ENCODE measurements at regions not wholly inside any gene's neighbourhood (a gene's known extent, or its start where the extent isn't known, plus 50 kb on each side); places are given as distances from the start of the nearest gene placed in this dataset.

DNA sequence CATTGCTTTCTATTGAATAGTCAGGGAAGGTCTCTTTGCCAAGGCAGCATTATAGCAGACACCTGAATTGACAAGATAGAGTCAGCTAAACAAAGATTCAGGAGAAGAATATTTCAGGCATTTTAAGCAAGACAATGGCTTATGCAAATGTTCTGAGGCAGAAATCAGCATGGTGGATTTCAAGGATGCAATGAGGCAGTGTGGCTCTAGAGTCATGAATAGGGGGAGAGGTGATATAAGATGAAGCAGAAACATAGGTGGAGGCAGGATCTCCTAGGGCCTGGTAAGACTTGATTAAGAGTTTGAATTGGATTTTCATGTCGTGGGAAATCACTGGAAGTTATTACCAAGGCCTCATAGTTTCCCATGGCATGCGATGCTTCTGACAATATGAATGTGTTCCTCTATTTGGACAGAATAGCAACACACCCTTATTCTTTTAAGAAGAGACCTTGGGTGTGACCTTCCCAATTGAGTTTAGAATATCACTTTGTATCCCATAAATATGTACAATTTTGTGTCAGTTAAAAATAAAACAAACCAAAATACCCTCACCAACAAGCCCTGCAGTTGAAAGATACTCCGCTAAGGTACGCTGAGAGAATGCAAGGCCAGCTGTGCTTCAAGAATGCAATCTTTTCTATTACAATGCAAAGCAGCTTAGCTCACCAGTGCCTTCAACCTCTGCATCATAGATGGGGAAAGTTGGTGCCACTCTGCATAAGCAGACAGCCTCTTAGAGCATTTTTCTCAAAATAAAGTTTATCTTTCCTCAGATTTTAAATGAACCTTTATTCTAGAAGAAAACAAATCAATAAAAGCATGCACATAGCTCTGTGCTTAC is 139.6 kb upstream of the SALL1 start:
- CTCF ChIA-PET, result no interaction called here
- TF ChIP-seq, protein P1, sequence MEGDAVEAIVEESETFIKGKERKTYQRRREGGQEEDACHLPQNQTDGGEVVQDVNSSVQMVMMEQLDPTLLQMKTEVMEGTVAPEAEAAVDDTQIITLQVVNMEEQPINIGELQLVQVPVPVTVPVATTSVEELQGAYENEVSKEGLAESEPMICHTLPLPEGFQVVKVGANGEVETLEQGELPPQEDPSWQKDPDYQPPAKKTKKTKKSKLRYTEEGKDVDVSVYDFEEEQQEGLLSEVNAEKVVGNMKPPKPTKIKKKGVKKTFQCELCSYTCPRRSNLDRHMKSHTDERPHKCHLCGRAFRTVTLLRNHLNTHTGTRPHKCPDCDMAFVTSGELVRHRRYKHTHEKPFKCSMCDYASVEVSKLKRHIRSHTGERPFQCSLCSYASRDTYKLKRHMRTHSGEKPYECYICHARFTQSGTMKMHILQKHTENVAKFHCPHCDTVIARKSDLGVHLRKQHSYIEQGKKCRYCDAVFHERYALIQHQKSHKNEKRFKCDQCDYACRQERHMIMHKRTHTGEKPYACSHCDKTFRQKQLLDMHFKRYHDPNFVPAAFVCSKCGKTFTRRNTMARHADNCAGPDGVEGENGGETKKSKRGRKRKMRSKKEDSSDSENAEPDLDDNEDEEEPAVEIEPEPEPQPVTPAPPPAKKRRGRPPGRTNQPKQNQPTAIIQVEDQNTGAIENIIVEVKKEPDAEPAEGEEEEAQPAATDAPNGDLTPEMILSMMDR (IDR thresholded peaks at IDR 0.05; ENCODE audit: unreplicated experiment), result no peak
- Mint-ChIP-seq H3K27ac (ENCODE audit: unreplicated experiment) (no peak overlapping the region), H3K4me1 (ENCODE audit: low read depth, unreplicated experiment) (no peaks in the 10 kb centered on the region), H3K4me3 (ENCODE audit: low read depth, unreplicated experiment) (no peak overlapping the region), H3K27me3 (ENCODE audit: unreplicated experiment) (no peaks in the 10 kb centered on the region), H3K9me3 (ENCODE audit: low read depth, unreplicated experiment) (peaks cover 7% of the 10 kb centered on the region), H3K36me3 (ENCODE audit: insufficient read depth, unreplicated experiment) (no peaks in the 10 kb centered on the region)
- intact Hi-C loops (cut with micrococcal nuclease; ENCODE audit: unreplicated experiment), result no loop called here
- BruUV-seq (replicated peaks), result no TSS peak
- DNase-seq, result no peak

DNA sequence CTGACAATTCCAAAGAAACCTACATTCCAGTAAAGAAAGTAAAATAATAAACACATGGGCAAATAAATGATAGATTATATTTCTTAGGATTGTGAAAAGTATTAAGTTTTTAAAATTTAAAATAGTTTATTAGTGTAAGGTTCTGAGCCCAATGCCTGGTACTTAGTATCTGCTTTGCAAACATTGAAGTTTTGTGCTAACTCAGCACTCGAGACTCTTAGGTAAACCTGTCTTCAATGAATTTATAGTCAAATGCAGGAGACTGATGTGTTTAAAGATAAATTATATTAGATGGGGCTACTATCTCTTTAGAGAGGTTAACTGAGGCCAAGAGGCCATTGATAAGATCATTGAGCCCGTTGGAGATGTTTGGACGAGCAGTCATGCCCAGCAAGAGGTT is 138.3 kb upstream of the SALL1 start:
- Mint-ChIP-seq H3K9me3 (ENCODE audit: low read depth, unreplicated experiment) (peaks cover 4% of the 10 kb centered on the region), H3K4me1 (ENCODE audit: low read depth, unreplicated experiment) (no peaks in the 10 kb centered on the region), H3K27ac (ENCODE audit: unreplicated experiment) (no peak overlapping the region), H3K27me3 (ENCODE audit: unreplicated experiment) (peaks cover 2% of the 10 kb centered on the region), H3K36me3 (ENCODE audit: insufficient read depth, unreplicated experiment) (no peaks in the 10 kb centered on the region), H3K4me3 (ENCODE audit: low read depth, unreplicated experiment) (no peak overlapping the region)
- no peak for DNase-seq
- intact Hi-C loops (cut with micrococcal nuclease; ENCODE audit: unreplicated experiment), result no loop called here
- TF ChIP-seq, protein P1 (IDR thresholded peaks at IDR 0.05; ENCODE audit: unreplicated experiment), result no peak
- CTCF ChIA-PET, result no interaction called here
- no TSS peak for BruUV-seq (replicated peaks)

DNA sequence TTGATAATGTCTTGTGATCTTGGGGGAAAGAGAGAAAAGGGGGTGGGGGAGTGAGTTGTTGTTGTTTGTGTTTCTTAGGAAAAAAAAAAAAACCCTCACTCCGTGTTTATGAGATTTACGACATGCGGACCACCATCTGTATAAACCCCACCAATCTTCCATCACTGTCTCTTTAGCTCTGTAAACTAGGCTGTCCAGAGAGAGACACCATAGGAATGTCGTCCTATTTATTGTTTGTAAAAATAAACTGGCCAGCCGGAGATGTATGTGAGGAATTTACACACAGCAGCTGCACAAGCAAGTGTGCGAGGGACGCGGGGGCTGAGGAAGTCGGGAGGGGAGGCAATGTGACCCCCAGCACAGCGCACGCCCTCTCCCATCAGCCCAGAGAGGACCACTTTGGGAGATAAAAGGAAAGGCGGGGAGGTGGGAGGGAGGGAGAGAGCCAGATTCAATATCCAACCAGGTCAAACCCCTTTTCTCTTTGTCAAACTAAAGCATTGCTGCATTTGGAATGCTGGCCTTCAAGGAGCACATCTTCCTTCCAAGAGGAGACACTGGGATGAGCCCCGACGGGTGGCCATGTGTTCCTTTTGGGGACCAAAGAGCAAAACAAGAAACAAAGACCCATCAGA is 136.2 kb upstream of the SALL1 start:
- H3K9me3 Mint-ChIP-seq (ENCODE audit: low read depth, unreplicated experiment), result peaks cover 4% of the 10 kb centered on the region
- no peaks in the 10 kb centered on the region for H3K36me3 Mint-ChIP-seq (ENCODE audit: insufficient read depth, unreplicated experiment)
- no peak overlapping the region for H3K27ac Mint-ChIP-seq (ENCODE audit: unreplicated experiment)
- no peaks in the 10 kb centered on the region for H3K4me1 Mint-ChIP-seq (ENCODE audit: low read depth, unreplicated experiment)
- BruUV-seq (replicated peaks), result no TSS peak
- intact Hi-C loops (cut with micrococcal nuclease; ENCODE audit: unreplicated experiment), result no loop called here
- no peak for DNase-seq
- no peak overlapping the region for H3K4me3 Mint-ChIP-seq (ENCODE audit: low read depth, unreplicated experiment)
- TF ChIP-seq, protein P1 (IDR thresholded peaks at IDR 0.05; ENCODE audit: unreplicated experiment), result no peak
- CTCF ChIA-PET, result no interaction called here
- H3K27me3 Mint-ChIP-seq (ENCODE audit: unreplicated experiment), result peaks cover 21% of the 10 kb centered on the region

DNA sequence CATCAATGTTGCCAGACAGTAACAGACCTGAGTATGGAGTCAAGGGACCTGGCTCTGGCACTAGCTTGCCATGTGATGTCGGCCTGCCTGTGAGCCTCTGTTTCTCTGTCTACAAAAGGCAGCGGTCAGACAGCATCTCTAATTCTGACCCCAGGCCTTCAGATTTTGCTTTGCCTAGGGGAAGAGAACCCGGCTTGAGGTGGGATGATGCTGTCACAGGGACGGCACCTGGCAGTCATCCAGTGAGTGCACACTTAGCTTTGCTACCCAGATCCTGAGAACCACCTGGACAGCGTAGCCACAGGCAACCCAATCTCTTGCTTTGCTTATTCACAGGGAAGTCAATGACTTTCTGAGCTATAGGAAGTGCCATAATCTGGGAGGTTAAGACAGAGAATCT is 135.2 kb upstream of the SALL1 start:
- Mint-ChIP-seq H3K36me3 (ENCODE audit: insufficient read depth, unreplicated experiment) (no peaks in the 10 kb centered on the region), H3K9me3 (ENCODE audit: low read depth, unreplicated experiment) (peaks cover 4% of the 10 kb centered on the region), H3K27me3 (ENCODE audit: unreplicated experiment) (peaks cover 24% of the 10 kb centered on the region), H3K4me1 (ENCODE audit: low read depth, unreplicated experiment) (no peaks in the 10 kb centered on the region), H3K4me3 (ENCODE audit: low read depth, unreplicated experiment) (no peak overlapping the region), H3K27ac (ENCODE audit: unreplicated experiment) (no peak overlapping the region)
- no peak for DNase-seq
- intact Hi-C loops (cut with micrococcal nuclease; ENCODE audit: unreplicated experiment), result no loop called here
- BruUV-seq (replicated peaks), result no TSS peak
- TF ChIP-seq, protein P1 (IDR thresholded peaks at IDR 0.05; ENCODE audit: unreplicated experiment), result no peak
- CTCF ChIA-PET, result interaction anchor here (0.6 kb wide), 1 partner anchor 20 kb away, joined by 3 read pairs; no protein-coding TSS in a partner anchor

Measured in Calu3 (cell line).